ENCODE measurements at regions not wholly inside any gene's neighbourhood (a gene's known extent, or its start where the extent isn't known, plus 50 kb on each side); places are given as distances from the start of the nearest gene placed in this dataset.

GRCh38 chr12:66910366-66910974 is 231.6 kb upstream of the GRIP1 start:
- no peak for DNase-seq (ENCODE audit: low read depth)

- DNase-seq (ENCODE audit: low read depth): no peak
These were observed 236.5 kb upstream of the GRIP1 start for GRCh38 chr12:66915306-66915904.

- DNase-seq (ENCODE audit: low read depth): no peak
These were observed 237.3 kb upstream of the GRIP1 start for GRCh38 chr12:66916189-66916588.

GRCh38 chr12:66919466-66919865 is 240.6 kb upstream of the GRIP1 start:
- no peak for DNase-seq (ENCODE audit: low read depth)

- no peak for DNase-seq (ENCODE audit: low read depth)
These were observed 241.3 kb upstream of the GRIP1 start for GRCh38 chr12:66920205-66920604.

- DNase-seq (ENCODE audit: low read depth): no peak
These were observed 242.3 kb upstream of the GRIP1 start for GRCh38 chr12:66921151-66921550.

GRCh38 chr12:66925083-66925482 is 246.2 kb upstream of the GRIP1 start:
- no peak for DNase-seq (ENCODE audit: low read depth)

- DNase-seq (ENCODE audit: low read depth): no peak
These were observed 250.2 kb upstream of the GRIP1 start for GRCh38 chr12:66929121-66929520.

- no peak for DNase-seq (ENCODE audit: low read depth)
These were observed 252.2 kb upstream of the GRIP1 start for GRCh38 chr12:66931091-66931490.

GRCh38 chr12:66932126-66932525 is 253.2 kb upstream of the GRIP1 start:
- DNase-seq (ENCODE audit: low read depth): no peak

- DNase-seq (ENCODE audit: low read depth): no peak
These were observed 255.6 kb upstream of the GRIP1 start for GRCh38 chr12:66934302-66935062.

- no peak for DNase-seq (ENCODE audit: low read depth)
These were observed 262.3 kb upstream of the GRIP1 start for GRCh38 chr12:66941150-66941549.

- no peak for DNase-seq (ENCODE audit: low read depth)
These were observed 264.0 kb upstream of the GRIP1 start for GRCh38 chr12:66942741-66943465.

GRCh38 chr12:66944365-66944764 is 265.5 kb upstream of the GRIP1 start:
- DNase-seq (ENCODE audit: low read depth): no peak

- no peak for DNase-seq (ENCODE audit: low read depth)
These were observed 266.4 kb upstream of the GRIP1 start for GRCh38 chr12:66945189-66945817.

GRCh38 chr12:66947119-66947518 is 268.2 kb upstream of the GRIP1 start:
- DNase-seq (ENCODE audit: low read depth): no peak

GRCh38 chr12:66952668-66953067 is 273.8 kb upstream of the GRIP1 start:
- DNase-seq (ENCODE audit: low read depth): no peak

GRCh38 chr12:66956300-66956699 is 277.4 kb upstream of the GRIP1 start:
- DNase-seq (ENCODE audit: low read depth): no peak

GRCh38 chr12:66959276-66959675 is 280.4 kb upstream of the GRIP1 start:
- no peak for DNase-seq (ENCODE audit: low read depth)

- no peak for DNase-seq (ENCODE audit: low read depth)
These were observed 281.1 kb upstream of the GRIP1 start for GRCh38 chr12:66960006-66960405.

- DNase-seq (ENCODE audit: low read depth): no peak
These were observed 282.1 kb upstream of the GRIP1 start for GRCh38 chr12:66960704-66961690.

Measured in LHCN-M2 (cell line).